ENCODE measurements at regions not wholly inside any gene's neighbourhood (a gene's known extent, or its start where the extent isn't known, plus 50 kb on each side); places are given as distances from the start of the nearest gene placed in this dataset.

- TF ChIP-seq CTCF (conservative IDR thresholded peaks at IDR 0.05 in 1 of 2, IDR thresholded peaks at IDR 0.05 in 1 of 2; ENCODE audit: extremely low read depth in 1 of 2, insufficient read depth in 1 of 2, low read depth in 1 of 2, low read length in 2 of 2) (no peak), EZH2 (IDR thresholded peaks at IDR 0.05; ENCODE audit: borderline replicate concordance, low read length) (no peak)
These were observed 655.1 kb upstream of the ADGRL3 start for GRCh38 chr4:60544981-60545380.

Data from mammary epithelial cell (primary cell).